Endothelial cell of hepatic sinusoid (primary cell): ENCODE measurements at regions not wholly inside any gene's neighbourhood (a gene's known extent, or its start where the extent isn't known, plus 50 kb on each side); places are given as distances from the start of the nearest gene placed in this dataset.

Experiments used
- in situ Hi-C: cut with HindIII; loops from 2 replicates; pipeline ENCODE4 v1.10.0; 2017; ENCODE audit warnings: low sequenced_read_pairs

GRCh38 chr2:151197184-151198108, 64.2 kb downstream of the RBM43 start:
- in situ Hi-C loops = no loop called here

DNA sequence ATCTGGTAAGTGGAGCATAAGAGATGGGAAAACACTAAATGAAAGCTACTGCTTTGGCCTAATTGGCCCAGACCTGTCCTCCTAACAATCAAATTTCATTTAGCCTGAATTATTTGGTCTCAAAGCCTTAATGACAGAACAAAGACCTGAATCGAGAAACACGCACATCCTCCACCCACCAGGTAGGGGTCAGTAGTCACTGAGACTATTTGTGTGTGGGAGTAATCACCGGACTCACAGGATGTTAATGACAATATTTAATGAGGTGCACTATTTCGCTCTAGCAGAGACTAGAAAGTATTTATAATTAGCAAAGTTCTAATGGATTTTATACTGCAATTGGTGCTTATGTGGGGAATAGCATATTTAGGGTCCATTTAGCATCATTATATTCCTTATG, 68.1 kb downstream of the RBM43 start:
- in situ Hi-C loops = no loop called here

GRCh38 chr2:151192681-151193080, 69.0 kb downstream of the RBM43 start:
- in situ Hi-C loops = no loop called here

GRCh38 chr2:151191001-151191400, 70.7 kb downstream of the RBM43 start:
- in situ Hi-C loops = no loop called here

GRCh38 chr2:151189125-151189524, 72.5 kb downstream of the RBM43 start:
- in situ Hi-C loops = no loop called here

DNA sequence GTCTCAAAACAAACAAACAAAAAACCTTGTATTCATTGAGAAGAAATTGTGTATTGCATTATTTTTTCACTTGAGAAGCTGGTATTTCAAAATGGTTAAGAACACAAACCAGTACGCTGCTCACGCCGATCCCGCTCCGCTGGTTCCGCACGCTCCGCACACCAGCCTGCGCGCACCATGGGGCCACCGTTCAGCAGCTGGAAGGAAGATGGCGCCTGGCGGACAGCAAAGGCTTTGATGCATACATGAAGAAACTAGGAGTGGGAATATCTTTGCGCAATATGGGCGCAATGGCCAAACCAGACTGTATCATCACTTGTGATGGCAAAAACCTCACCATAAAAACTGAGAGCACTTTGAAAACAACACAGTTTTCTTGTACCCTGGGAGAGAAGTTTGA, 75.7 kb downstream of the RBM43 start:
- in situ Hi-C loops = no loop called here

GRCh38 chr2:151182899-151183809, 78.5 kb downstream of the RBM43 start:
- in situ Hi-C loops = no loop called here

- in situ Hi-C loops = no loop called here
Observed at GRCh38 chr2:151182396-151182795, 79.3 kb downstream of the RBM43 start.

DNA sequence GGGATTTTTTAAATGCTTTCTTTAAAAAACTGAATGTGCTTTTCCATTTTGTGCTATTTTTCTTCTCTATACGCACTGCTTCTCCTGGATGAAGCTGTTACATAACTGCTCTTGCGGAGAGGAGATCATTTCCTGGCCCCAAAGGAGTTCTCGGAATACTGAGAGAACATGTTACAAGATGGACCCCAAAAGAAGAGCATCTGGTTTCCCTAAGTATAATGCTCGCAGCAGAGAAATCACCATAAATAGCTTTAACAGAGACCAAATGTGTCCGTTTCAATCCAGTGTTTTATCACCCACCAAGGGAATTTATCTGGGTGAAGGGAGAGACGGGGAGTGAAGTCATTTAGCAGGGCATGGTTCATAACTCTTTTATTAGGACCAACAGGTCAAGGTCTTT, 80.1 kb downstream of the RBM43 start:
- in situ Hi-C loops = no loop called here

DNA sequence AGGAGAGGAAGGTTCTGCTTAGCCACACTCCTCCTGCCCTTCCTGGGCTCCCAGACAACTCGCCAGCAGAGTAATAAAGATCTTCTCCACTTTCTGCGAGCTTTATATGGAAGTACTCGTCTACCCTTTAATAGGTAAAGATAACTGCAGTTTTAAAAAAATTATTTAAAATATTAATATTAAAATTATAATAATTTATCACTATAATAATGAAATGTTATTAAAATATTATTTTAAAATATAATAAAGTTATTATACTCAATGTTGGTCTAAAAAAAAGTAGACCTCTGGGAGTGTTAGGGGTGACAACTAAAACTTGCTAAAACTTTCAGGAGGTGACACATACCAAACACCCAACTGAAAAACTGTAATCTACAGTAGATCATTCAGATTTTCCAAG, 81.5 kb downstream of the RBM43 start:
- in situ Hi-C loops = no loop called here

- in situ Hi-C loops = no loop called here
Observed at GRCh38 chr2:151178207-151178606, 83.5 kb downstream of the RBM43 start.

DNA sequence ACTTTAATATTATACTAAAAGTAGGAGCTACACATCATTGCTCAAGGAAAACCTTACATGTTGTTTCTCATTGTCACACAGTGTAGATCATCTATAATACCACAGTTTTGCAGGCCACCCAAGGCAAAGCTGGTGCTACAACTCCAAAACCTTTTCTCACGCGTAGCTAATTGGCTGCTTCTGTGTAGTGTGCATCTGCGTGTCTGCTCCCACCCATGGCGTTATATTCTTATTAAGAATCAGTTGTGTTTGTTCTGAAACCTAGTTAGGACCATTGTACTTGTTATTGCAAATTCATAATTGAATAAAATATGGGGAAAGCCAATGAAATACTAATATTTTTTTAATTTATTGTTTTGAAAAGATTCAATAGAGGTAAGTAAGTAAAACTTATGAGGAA, 83.9 kb downstream of the RBM43 start:
- in situ Hi-C loops = no loop called here

GRCh38 chr2:151176661-151177060, 85.0 kb downstream of the RBM43 start:
- in situ Hi-C loops = no loop called here

GRCh38 chr2:151175864-151176263, 85.8 kb downstream of the RBM43 start:
- in situ Hi-C loops = no loop called here

DNA sequence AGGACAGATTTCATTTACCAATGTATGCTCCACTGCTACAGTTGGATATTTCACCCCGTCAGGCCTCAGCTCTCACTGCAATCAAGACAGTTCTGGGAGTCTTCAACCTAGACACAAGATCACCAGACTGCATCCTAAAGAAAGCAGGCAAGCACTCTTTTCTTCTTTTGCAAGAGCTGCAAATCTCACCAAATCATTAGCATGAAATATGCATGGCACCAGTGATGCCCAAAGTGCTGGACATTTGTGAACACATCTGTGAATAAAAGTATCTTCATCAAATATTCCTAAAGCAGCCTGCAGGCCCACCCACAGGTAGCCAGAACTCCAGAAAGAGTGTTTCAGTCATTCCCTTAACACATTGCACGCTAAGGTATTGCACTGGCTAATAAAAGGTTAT, 87.5 kb downstream of the RBM43 start:
- in situ Hi-C loops = no loop called here

DNA sequence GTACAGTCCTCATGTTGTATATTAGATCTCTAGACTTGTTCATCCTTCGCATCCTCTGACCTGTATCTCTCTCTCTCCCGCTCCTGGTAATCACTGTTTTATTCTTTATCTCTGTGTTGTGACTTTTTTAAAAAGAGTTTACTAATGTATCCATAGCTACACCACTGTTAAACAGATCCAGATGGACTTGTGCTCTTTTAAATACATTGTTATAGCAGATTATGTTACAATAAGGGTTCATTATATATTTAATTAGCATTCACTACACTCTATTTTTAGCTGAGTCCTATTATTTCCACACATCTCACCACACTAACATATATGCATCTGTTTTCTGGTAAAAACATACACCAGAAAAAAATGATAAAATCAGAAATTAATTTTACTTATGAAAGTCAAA, 90.5 kb downstream of the RBM43 start:
- in situ Hi-C loops = no loop called here

GRCh38 chr2:151166410-151166809, 95.3 kb downstream of the RBM43 start:
- in situ Hi-C loops = no loop called here

- in situ Hi-C loops = no loop called here
Observed at GRCh38 chr2:151165105-151165684, 96.5 kb downstream of the RBM43 start.

DNA sequence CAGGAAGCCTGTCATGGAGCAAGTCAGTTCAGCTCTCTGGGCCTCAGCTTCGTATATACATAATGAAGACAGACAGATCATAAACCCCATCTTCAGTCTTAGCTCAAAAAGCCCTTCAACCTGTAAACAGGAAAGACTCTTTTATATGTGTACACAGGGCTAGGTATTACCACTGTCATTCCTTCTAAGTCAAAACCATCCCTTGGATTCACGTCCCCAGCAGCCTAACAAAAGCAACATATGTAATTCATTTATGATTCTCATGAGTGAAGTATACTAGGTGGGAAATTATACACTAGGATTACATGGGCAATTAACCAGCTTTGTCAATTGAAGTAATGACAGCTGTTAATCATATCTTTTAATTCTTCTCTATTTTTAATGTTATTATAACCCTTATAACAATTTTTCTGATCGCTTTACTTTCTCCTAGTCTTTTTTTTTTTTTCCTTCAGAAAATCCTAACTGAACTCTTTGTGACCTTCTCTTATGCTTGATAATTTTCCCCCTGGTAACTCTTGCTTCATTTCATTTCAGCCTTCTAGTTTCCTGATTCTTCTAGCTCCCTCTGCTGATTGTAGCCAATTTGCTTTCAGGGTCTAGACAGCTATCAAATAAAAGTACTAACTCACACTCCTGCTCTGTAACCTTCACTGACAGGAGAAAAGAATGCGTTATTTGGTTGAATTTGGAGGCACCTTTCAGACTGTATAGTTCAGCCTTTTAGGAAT, 99.7 kb downstream of the RBM43 start:
- in situ Hi-C loops = no loop called here

GRCh38 chr2:151159109-151159662, 102.5 kb downstream of the RBM43 start:
- in situ Hi-C loops = loop anchor here (5.0 to 10.0 kb wide), 2 partner anchors 37 to 56 kb away; no protein-coding TSS in a partner anchor
